ENCODE measurements at regions not wholly inside any gene's neighbourhood (a gene's known extent, or its start where the extent isn't known, plus 50 kb on each side); places are given as distances from the start of the nearest gene placed in this dataset.

GRCh38 chr2:172259827-172260226 is 157.1 kb upstream of the DLX2 start:
- no peak for ATAC-seq
- TF ChIP-seq ZNF565 (CRISPR knock-in tag; conservative IDR thresholded peaks at IDR 0.05; ENCODE audit: low read depth) (no peak), TSHZ2 (CRISPR knock-in tag; IDR thresholded peaks at IDR 0.05) (no peak), PATZ1 (CRISPR knock-in tag; IDR thresholded peaks at IDR 0.05; ENCODE audit: borderline replicate concordance) (no peak), BACH2 (CRISPR knock-in tag; IDR thresholded peaks at IDR 0.05; ENCODE audit: borderline replicate concordance) (no peak), TCF4 (CRISPR knock-in tag; IDR thresholded peaks at IDR 0.05; ENCODE audit: borderline replicate concordance) (no peak), ZFP3 (CRISPR knock-in tag; IDR thresholded peaks at IDR 0.05) (no peak), ZC3H10 (CRISPR knock-in tag; IDR thresholded peaks at IDR 0.05) (no peak), SNAI2 (CRISPR knock-in tag; IDR thresholded peaks at IDR 0.05) (no peak), TOX (CRISPR knock-in tag; IDR thresholded peaks at IDR 0.05; ENCODE audit: borderline replicate concordance) (no peak), RARB (CRISPR knock-in tag; IDR thresholded peaks at IDR 0.05) (no peak), CREB5 (CRISPR knock-in tag; IDR thresholded peaks at IDR 0.05; ENCODE audit: low read depth) (no peak), CSDC2 (CRISPR knock-in tag; IDR thresholded peaks at IDR 0.05) (no peak)

- no peak for ATAC-seq
- TF ChIP-seq POU6F1 (CRISPR knock-in tag; IDR thresholded peaks at IDR 0.05; ENCODE audit: borderline replicate concordance, low read depth) = no peak
- no peak for TF ChIP-seq OSR1 (CRISPR knock-in tag; IDR thresholded peaks at IDR 0.05)
- no peak for TF ChIP-seq ZFP30 (CRISPR knock-in tag; IDR thresholded peaks at IDR 0.05)
- TF ChIP-seq GLIS3 (CRISPR knock-in tag; IDR thresholded peaks at IDR 0.05) = no peak
- no peak for TF ChIP-seq ZNF70 (CRISPR knock-in tag; IDR thresholded peaks at IDR 0.05)
- no peak for TF ChIP-seq CREB5 (CRISPR knock-in tag; IDR thresholded peaks at IDR 0.05; ENCODE audit: low read depth)
- no peak for TF ChIP-seq ARNTL (CRISPR knock-in tag; IDR thresholded peaks at IDR 0.05; ENCODE audit: borderline replicate concordance, low read depth)
- TF ChIP-seq BACH2 (CRISPR knock-in tag; IDR thresholded peaks at IDR 0.05; ENCODE audit: borderline replicate concordance) = no peak
- TF ChIP-seq ESRRG (CRISPR knock-in tag; IDR thresholded peaks at IDR 0.05) = no peak
- no peak for TF ChIP-seq CSDC2 (CRISPR knock-in tag; IDR thresholded peaks at IDR 0.05)
- TF ChIP-seq SNAI2 (CRISPR knock-in tag; IDR thresholded peaks at IDR 0.05) = no peak
- TF ChIP-seq ZNF565 (CRISPR knock-in tag; conservative IDR thresholded peaks at IDR 0.05; ENCODE audit: low read depth) = no peak
- no peak for TF ChIP-seq ZNF8 (CRISPR knock-in tag; IDR thresholded peaks at IDR 0.05)
- TF ChIP-seq ZC3H10 (CRISPR knock-in tag; IDR thresholded peaks at IDR 0.05) = no peak
- no peak for TF ChIP-seq RARB (CRISPR knock-in tag; IDR thresholded peaks at IDR 0.05)
Measured at GRCh38 chr2:172260336-172260735, 157.6 kb upstream of the DLX2 start.

GRCh38 chr2:172261292-172261691 is 158.6 kb upstream of the DLX2 start:
- TF ChIP-seq CSDC2 (CRISPR knock-in tag; IDR thresholded peaks at IDR 0.05) = no peak
- TF ChIP-seq RARB (CRISPR knock-in tag; IDR thresholded peaks at IDR 0.05) = no peak
- no peak for TF ChIP-seq BACH2 (CRISPR knock-in tag; IDR thresholded peaks at IDR 0.05; ENCODE audit: borderline replicate concordance)
- no peak for TF ChIP-seq ZNF70 (CRISPR knock-in tag; IDR thresholded peaks at IDR 0.05)
- no peak for TF ChIP-seq SNAI2 (CRISPR knock-in tag; IDR thresholded peaks at IDR 0.05)
- no peak for TF ChIP-seq ZFP30 (CRISPR knock-in tag; IDR thresholded peaks at IDR 0.05)
- TF ChIP-seq TSHZ2 (CRISPR knock-in tag; IDR thresholded peaks at IDR 0.05) = no peak
- no peak for ATAC-seq

Measured in SK-N-SH treated with all-trans-retinoic acid at 6 μM for 48 hours (cell line).